VCaP (cell line): ENCODE measurements at regions not wholly inside any gene's neighbourhood (a gene's known extent, or its start where the extent isn't known, plus 50 kb on each side); places are given as distances from the start of the nearest gene placed in this dataset.

Experiments
- H3K27ac ChIP-seq: fragments of 450-650 bp; 2 replicates; pipeline ENCODE4 v1.5.1; 2017
- TF ChIP-seq, protein P1 (sequence below): fragments of 450-650 bp; conservative IDR thresholded peaks from 2 replicates; pipeline ENCODE4 v1.5.1; 2017; ENCODE audit warnings: mild to moderate bottlenecking, moderate library complexity

DNA sequence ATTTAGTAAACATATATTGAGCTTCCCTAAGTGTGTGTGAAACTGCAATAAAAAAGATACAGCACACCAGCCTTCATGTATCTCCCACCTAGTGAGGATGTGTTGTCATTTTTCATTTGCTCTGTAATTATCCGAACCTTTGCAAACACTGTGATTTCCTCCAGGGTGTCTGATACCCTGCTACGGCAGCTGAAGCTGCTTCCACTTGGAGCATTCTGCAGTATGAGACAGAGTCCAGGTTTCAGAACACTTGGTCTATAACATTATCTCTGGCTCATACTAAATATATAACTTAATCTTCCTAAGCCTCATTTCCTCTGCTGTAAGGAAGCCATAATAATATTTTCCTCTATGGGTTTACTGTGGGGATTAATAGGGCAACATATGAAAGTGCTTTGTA lies 1338.1 kb upstream of the SLC10A2 start:
- H3K27ac ChIP-seq = 0 out of 2 replicates have a peak overlapping the region, but pooled peaks have one; percentile 1

DNA sequence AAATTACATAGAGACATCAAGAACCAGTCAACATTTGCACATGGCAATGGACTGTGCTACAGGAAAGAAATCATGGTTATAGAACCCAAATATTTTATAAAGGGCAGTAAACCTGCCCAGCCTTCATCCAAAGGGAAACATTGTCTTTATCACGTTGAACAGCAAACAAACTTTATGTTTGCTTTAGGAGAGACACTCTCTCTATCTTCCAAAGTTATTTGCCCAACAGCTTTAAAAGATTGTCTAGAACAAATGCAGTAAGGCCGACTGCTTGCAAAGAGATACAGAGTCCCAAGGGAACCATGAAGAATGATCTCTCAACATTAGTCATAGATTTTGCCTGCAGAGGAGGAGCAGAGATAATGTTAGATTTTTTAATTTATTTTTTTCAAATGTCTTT lies 1323.5 kb upstream of the SLC10A2 start:
- TF ChIP-seq, protein P1, sequence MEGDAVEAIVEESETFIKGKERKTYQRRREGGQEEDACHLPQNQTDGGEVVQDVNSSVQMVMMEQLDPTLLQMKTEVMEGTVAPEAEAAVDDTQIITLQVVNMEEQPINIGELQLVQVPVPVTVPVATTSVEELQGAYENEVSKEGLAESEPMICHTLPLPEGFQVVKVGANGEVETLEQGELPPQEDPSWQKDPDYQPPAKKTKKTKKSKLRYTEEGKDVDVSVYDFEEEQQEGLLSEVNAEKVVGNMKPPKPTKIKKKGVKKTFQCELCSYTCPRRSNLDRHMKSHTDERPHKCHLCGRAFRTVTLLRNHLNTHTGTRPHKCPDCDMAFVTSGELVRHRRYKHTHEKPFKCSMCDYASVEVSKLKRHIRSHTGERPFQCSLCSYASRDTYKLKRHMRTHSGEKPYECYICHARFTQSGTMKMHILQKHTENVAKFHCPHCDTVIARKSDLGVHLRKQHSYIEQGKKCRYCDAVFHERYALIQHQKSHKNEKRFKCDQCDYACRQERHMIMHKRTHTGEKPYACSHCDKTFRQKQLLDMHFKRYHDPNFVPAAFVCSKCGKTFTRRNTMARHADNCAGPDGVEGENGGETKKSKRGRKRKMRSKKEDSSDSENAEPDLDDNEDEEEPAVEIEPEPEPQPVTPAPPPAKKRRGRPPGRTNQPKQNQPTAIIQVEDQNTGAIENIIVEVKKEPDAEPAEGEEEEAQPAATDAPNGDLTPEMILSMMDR = no peak

More for the DNA sequence above, 1338.1 kb upstream of the SLC10A2 start:
- TF ChIP-seq, protein P1 = no peak

DNA sequence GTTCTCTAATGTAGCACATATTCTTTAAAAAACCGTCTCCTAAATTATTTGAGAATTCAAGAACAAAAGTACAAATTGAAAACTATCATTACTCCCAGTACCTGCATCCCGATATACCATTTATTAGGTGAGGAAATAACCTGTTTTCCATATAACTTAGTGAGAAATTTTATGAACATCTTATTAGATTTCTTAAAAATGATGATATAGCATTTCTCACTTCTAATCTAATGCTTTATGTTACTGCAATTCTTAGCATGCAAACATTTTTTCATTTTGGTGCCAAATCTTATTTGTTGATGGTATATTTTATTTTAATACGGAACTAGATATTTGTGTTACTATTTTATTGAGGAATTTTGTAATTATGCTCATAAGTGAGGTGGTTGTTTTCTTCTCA lies 1321.3 kb upstream of the SLC10A2 start:
- H3K27ac ChIP-seq = no peak overlapping the region
- TF ChIP-seq, protein P1 = no peak

More for the DNA sequence above, 1323.5 kb upstream of the SLC10A2 start:
- peak overlapping the region; percentile 32; the same call in 1 of the 2 replicates for H3K27ac ChIP-seq

DNA sequence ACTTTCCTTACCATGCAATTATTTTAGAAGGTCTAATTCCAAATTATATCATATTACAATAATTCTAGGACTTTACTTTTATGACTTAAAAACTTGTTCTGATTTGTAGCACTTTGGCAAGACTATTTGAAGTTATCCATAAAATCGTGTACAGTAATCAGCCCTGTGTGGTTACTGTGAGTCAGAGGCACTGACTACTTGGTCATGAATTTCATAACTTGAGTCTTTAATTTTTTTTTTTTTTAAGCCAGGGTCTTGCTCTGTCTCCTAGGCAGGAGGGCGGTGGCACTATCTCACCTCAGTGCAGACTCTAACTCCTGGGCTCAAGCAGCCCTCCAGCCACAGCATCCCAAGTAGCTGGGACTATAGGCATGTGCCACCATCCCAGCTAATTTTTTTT lies 1319.2 kb upstream of the SLC10A2 start:
- H3K27ac ChIP-seq = no peak overlapping the region

GRCh38 chr13:104382951-104383350 lies 1316.7 kb upstream of the SLC10A2 start:
- TF ChIP-seq, protein P1 = no peak
- no peak overlapping the region for H3K27ac ChIP-seq

More for the DNA sequence above, 1319.2 kb upstream of the SLC10A2 start:
- TF ChIP-seq, protein P1 = no peak

GRCh38 chr13:104376588-104376987 lies 1310.4 kb upstream of the SLC10A2 start:
- TF ChIP-seq, protein P1 = no peak
- H3K27ac ChIP-seq = no peak overlapping the region

- TF ChIP-seq, protein P1 = no peak
- peak overlapping the region; percentile 60; the same call in 1 of the 2 replicates for H3K27ac ChIP-seq
Observed at GRCh38 chr13:104375614-104376013, 1309.4 kb upstream of the SLC10A2 start.
